22Rv1 (cell line): ENCODE measurements at regions not wholly inside any gene's neighbourhood (a gene's known extent, or its start where the extent isn't known, plus 50 kb on each side); places are given as distances from the start of the nearest gene placed in this dataset.

Source experiments
- H3K27ac ChIP-seq: fragments of 450-650 bp; 2 replicates; pipeline ENCODE4 v1.5.1; 2017
- CTCF ChIP-seq: fragments of 450-650 bp; IDR thresholded peaks from 2 replicates; pipeline ENCODE4 v1.5.1; 2017; ENCODE audit warnings: mild to moderate bottlenecking
- ZFX ChIP-seq: fragments of 450-650 bp; IDR thresholded peaks from 2 replicates; pipeline ENCODE4 v1.6.1; 2017; ENCODE audit warnings: antibody characterized with exemption, borderline replicate concordance

- TF ChIP-seq CTCF (no peak), ZFX (no peak)
- no peak overlapping the region for H3K27ac ChIP-seq
These were observed 232.9 kb downstream of the FOXO1 start for GRCh38 chr13:40433577-40433976.

GRCh38 chr13:40434516-40435397 is 231.7 kb downstream of the FOXO1 start:
- TF ChIP-seq CTCF (no peak), ZFX (no peak)
- H3K27ac ChIP-seq: no peak overlapping the region

- no peak overlapping the region for H3K27ac ChIP-seq
- no peak for TF ChIP-seq CTCF
- no peak for TF ChIP-seq ZFX
These were observed 228.3 kb downstream of the FOXO1 start for GRCh38 chr13:40438022-40438680.

GRCh38 chr13:40438999-40439797 is 227.2 kb downstream of the FOXO1 start:
- TF ChIP-seq CTCF: no peak
- no peak for TF ChIP-seq ZFX
- no peak overlapping the region for H3K27ac ChIP-seq

GRCh38 chr13:40439928-40440327 is 226.5 kb downstream of the FOXO1 start:
- no peak overlapping the region for H3K27ac ChIP-seq
- TF ChIP-seq CTCF (no peak), ZFX (no peak)

- no peak overlapping the region for H3K27ac ChIP-seq
- TF ChIP-seq ZFX (no peak), CTCF (no peak)
These were observed 225.2 kb downstream of the FOXO1 start for GRCh38 chr13:40440990-40441820.
